ENCODE measurements at regions not wholly inside any gene's neighbourhood (a gene's known extent, or its start where the extent isn't known, plus 50 kb on each side); places are given as distances from the start of the nearest gene placed in this dataset.

GRCh38 chr3:6726811-6727210 is 134.1 kb upstream of the GRM7 start:
- TF ChIP-seq CTCF (IDR thresholded peaks at IDR 0.05; ENCODE audit: poor library complexity, severe bottlenecking) (no peak), TAF1 (IDR thresholded peaks at IDR 0.05; ENCODE audit: low read depth) (no peak)
